ENCODE measurements at regions not wholly inside any gene's neighbourhood (a gene's known extent, or its start where the extent isn't known, plus 50 kb on each side); places are given as distances from the start of the nearest gene placed in this dataset.

DNA sequence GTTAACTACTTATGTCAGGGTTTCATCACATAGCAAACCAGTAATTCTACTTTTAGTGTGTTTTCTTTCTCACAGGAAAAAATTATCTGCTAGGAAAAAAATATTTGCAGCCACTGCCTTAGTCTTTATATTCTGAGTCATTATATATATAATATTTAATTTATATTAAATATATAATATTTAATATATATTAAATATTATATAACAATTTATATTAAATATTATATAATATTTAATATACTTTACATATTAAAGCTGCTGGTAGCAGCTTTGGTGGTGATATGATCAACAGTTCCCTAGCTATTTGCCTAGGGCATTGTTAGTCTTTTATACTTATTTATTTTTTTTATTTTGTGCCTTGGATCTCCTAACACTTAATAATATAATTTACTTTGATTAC, 381.6 kb downstream of the STIM2 start:
- TF ChIP-seq REST (IDR thresholded peaks at IDR 0.05; ENCODE audit: insufficient read depth in 1 of 2, low read depth in 2 of 2, low read length in 1 of 2) (no peak), POLR2AphosphoS5 (IDR thresholded peaks at IDR 0.05; ENCODE audit: low read depth, low read length) (no peak), TCF7L2 (IDR thresholded peaks at IDR 0.05; ENCODE audit: low read depth, low read length) (no peak), SIN3A (IDR thresholded peaks at IDR 0.05; ENCODE audit: borderline replicate concordance, insufficient read depth, low read depth, low read length) (no peak), CTCF (IDR thresholded peaks at IDR 0.05) (no peak)
- CTCF ChIA-PET = no interaction called here
- Histone ChIP-seq H3K4me3 (ENCODE audit: low read depth in 2 of 2, low read length in 2 of 2) (no peak overlapping the region), H3K36me3 (ENCODE audit: control insufficient read depth, insufficient read depth, low read length) (no peaks in the 10 kb centered on the region), H3K4me1 (ENCODE audit: control insufficient read depth, insufficient read depth, low read length) (no peaks in the 10 kb centered on the region), H3K27ac (ENCODE audit: low read length) (no peak overlapping the region), H3K9me3 (ENCODE audit: control insufficient read depth, insufficient read depth, low read depth, low read length) (no peaks in the 10 kb centered on the region), H3K27me3 (ENCODE audit: control insufficient read depth, insufficient read depth, low read length) (no peaks in the 10 kb centered on the region)
- no peak for DNase-seq (ENCODE audit: low read depth, low spot score)
- in situ Hi-C loops (cut with HindIII; ENCODE audit: low pct_unique_long_range_greater_than_20kb, low sequenced_read_pairs) (no loop called here), intact Hi-C loops (cut with micrococcal nuclease; ENCODE audit: unreplicated experiment) (no loop called here)
- no TSS peak for BruUV-seq (replicated peaks)
- ATAC-seq = no peak
- POLR2A ChIA-PET = interaction anchor here (0.6 to 1.1 kb wide), 2 partner anchors 25 to 35 kb away, joined by 5 read pairs; no protein-coding TSS in a partner anchor

DNA sequence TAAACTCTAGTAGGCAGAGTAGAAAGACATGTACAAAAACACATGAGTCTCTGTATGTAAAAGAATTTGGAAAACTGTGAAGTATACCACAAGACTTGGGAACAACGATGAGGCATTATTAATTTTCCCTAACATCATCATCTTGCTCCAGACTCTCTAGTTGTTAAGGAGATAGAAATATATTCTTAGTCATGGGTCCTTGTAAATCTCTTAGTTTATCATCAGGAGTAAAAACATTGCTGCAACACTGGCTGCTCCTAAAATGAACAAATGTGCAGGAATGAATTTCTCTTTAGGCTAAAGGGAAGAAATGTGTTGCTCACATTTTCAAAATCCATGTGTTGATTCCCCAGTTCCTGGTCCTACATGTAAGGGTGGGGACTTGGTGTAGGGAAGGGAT, 384.6 kb downstream of the STIM2 start:
- TF ChIP-seq TCF7L2 (IDR thresholded peaks at IDR 0.05; ENCODE audit: low read depth, low read length) (no peak), SIN3A (IDR thresholded peaks at IDR 0.05; ENCODE audit: borderline replicate concordance, insufficient read depth, low read depth, low read length) (no peak), REST (IDR thresholded peaks at IDR 0.05; ENCODE audit: insufficient read depth in 1 of 2, low read depth in 2 of 2, low read length in 1 of 2) (no peak), CTCF (IDR thresholded peaks at IDR 0.05) (no peak), POLR2AphosphoS5 (IDR thresholded peaks at IDR 0.05; ENCODE audit: low read depth, low read length) (no peak)
- ATAC-seq = no peak
- no peaks in the 10 kb centered on the region for H3K36me3 ChIP-seq (ENCODE audit: control insufficient read depth, insufficient read depth, low read length)
- no peaks in the 10 kb centered on the region for H3K9me3 ChIP-seq (ENCODE audit: control insufficient read depth, insufficient read depth, low read depth, low read length)
- no peaks in the 10 kb centered on the region for H3K4me1 ChIP-seq (ENCODE audit: control insufficient read depth, insufficient read depth, low read length)
- ChIA-PET POLR2A (interaction anchor here (0.6 kb wide), 1 partner anchor 91 kb away, joined by 3 read pairs; no protein-coding TSS in a partner anchor), CTCF (no interaction called here)
- DNase-seq (ENCODE audit: low read depth, low spot score) = no peak
- no TSS peak for BruUV-seq (replicated peaks)
- H3K27ac ChIP-seq (ENCODE audit: low read length) = no peak overlapping the region
- in situ Hi-C loops (cut with HindIII; ENCODE audit: low pct_unique_long_range_greater_than_20kb, low sequenced_read_pairs) = no loop called here
- intact Hi-C loops (cut with micrococcal nuclease; ENCODE audit: unreplicated experiment) = no loop called here
- no peaks in the 10 kb centered on the region for H3K27me3 ChIP-seq (ENCODE audit: control insufficient read depth, insufficient read depth, low read length)
- H3K4me3 ChIP-seq (ENCODE audit: low read depth in 2 of 2, low read length in 2 of 2) = no peak overlapping the region

Measured in Panc1 (cell line).